Naive thymus-derived CD4-positive, alpha-beta T cell (primary cell): ENCODE measurements at regions not wholly inside any gene's neighbourhood (a gene's known extent, or its start where the extent isn't known, plus 50 kb on each side); places are given as distances from the start of the nearest gene placed in this dataset.

Experiments used
- ATAC-seq: fragments of 150-1000 bp; cut with Tn5 transposase; 2 replicates; pipeline ENCODE4 v1.10.0; 2021; ENCODE audit warnings: mild to moderate bottlenecking, moderate library complexity
- CTCF ChIA-PET: fragments of 350-600 bp; sonication (Branson Sonifier 250); formaldehyde crosslinking; loops from one replicate; lab custom pipeline; 2021; ENCODE audit warnings: antibody characterized with exemption; lab: Charles Lee
- POLR2A ChIA-PET: fragments of 350-600 bp; sonication (Branson Sonifier 250); formaldehyde crosslinking; loops from one replicate; lab custom pipeline; 2021; ENCODE audit warnings: antibody characterized with exemption, inconsistent platforms; lab: Charles Lee
- DNase-seq, 9 donors: peaks; one replicate each; pipeline versions ENCODE4 v3.0.0 to v3.0.0-alpha.2; 2020 to 2022; ENCODE audit warnings: mixed read lengths in 1 of 9
- H3K27ac ChIP-seq: one replicate; pipeline ENCODE4 v1.7.0; 2013; ENCODE audit warnings: mild to moderate bottlenecking, low read depth, low read length, moderate library complexity
- H3K27me3 ChIP-seq, 2 donors: one replicate each; pipeline ENCODE4 v1.7.0; 2013; ENCODE audit warnings: low read length in 2 of 2, mild to moderate bottlenecking in 2 of 2, moderate library complexity in 2 of 2; ENCODE audit not compliant: control insufficient read depth in 2 of 2, insufficient read depth in 2 of 2
- H3K36me3 ChIP-seq, 3 experiments: 1 replicate in 2 of 3; 2 replicates in 1 of 3; pipeline ENCODE4 v1.7.0; 2013; ENCODE audit warnings: low read length in 3 of 3, mild to moderate bottlenecking in 3 of 3, moderate library complexity in 1 of 3; ENCODE audit not compliant: insufficient read depth in 3 of 3, control insufficient read depth in 2 of 3
- H3K4me1 ChIP-seq, 2 donors: one replicate each; pipeline ENCODE4 v1.7.0; 2013; ENCODE audit warnings: low read length in 2 of 2, mild to moderate bottlenecking in 2 of 2, moderate library complexity in 1 of 2; ENCODE audit not compliant: control insufficient read depth in 2 of 2, insufficient read depth in 2 of 2
- H3K4me3 ChIP-seq: 2 replicates; pipeline ENCODE4 v1.7.0; 2013; ENCODE audit warnings: mild to moderate bottlenecking, low read length
- H3K9me3 ChIP-seq, 3 experiments: 1 replicate in 2 of 3; 2 replicates in 1 of 3; pipeline ENCODE4 v1.7.0; 2013; ENCODE audit warnings: low read length in 3 of 3; ENCODE audit not compliant: control insufficient read depth in 2 of 3
- H3K27ac Mint-ChIP-seq, 9 donors: one replicate each; pipeline ENCODE4 v1.8.0; 2020 to 2022; ENCODE audit warnings: mixed read lengths in 9 of 9, mild to moderate bottlenecking in 8 of 9, moderate library complexity in 5 of 9, inconsistent platforms in 2 of 9
- H3K27me3 Mint-ChIP-seq, 5 donors: one replicate each; pipeline ENCODE4 v1.8.0; 2021 to 2022; ENCODE audit warnings: mixed read lengths in 5 of 5, mild to moderate bottlenecking in 1 of 5
- H3K36me3 Mint-ChIP-seq, 5 donors: one replicate each; pipeline ENCODE4 v1.8.0; 2020 to 2022; ENCODE audit warnings: mixed read lengths in 5 of 5, mild to moderate bottlenecking in 3 of 5, inconsistent platforms in 1 of 5
- H3K4me1 Mint-ChIP-seq, 7 donors: one replicate each; pipeline ENCODE4 v1.8.0; 2020 to 2022; ENCODE audit warnings: mixed read lengths in 7 of 7, mild to moderate bottlenecking in 3 of 7, inconsistent platforms in 1 of 7
- H3K4me3 Mint-ChIP-seq, 10 donors: one replicate each; pipeline ENCODE4 v1.8.0; 2020 to 2022; ENCODE audit warnings: mild to moderate bottlenecking in 10 of 10, mixed read lengths in 10 of 10, moderate library complexity in 6 of 10, inconsistent platforms in 2 of 10
- H3K9me3 Mint-ChIP-seq, 11 donors: one replicate each; pipeline ENCODE4 v1.8.0; 2020 to 2022; ENCODE audit warnings: mixed read lengths in 11 of 11, mild to moderate bottlenecking in 4 of 11, inconsistent platforms in 1 of 11, moderate library complexity in 1 of 11
- intact Hi-C, 2 donors: fragments of 100-400 bp; cut with micrococcal nuclease; formaldehyde crosslinking; loops; one replicate each; pipeline ENCODE4 v1.15.1; 2023

- POLR2A ChIA-PET = no interaction called here
- Histone ChIP-seq H3K4me3 (no peak overlapping the region), H3K9me3 (no peaks in the 10 kb centered on the region), H3K27ac (no peak overlapping the region), H3K27me3 (no peaks in the 10 kb centered on the region), H3K36me3 (no peaks in the 10 kb centered on the region), H3K4me1 (no peaks in the 10 kb centered on the region)
- Mint-ChIP-seq H3K4me3 (no peak overlapping the region), H3K4me1 (no peaks in the 10 kb centered on the region), H3K27ac (no peak overlapping the region), H3K27me3 (peaks cover 0 to 5% (median 0%) of the 10 kb centered on the region in 5 donors), H3K36me3 (no peaks in the 10 kb centered on the region), H3K9me3 (peaks cover 0 to 11% (median 6%) of the 10 kb centered on the region in 11 donors)
- DNase-seq (no peak), ATAC-seq (no peak)
- CTCF ChIA-PET = no interaction called here
- intact Hi-C loops = no loop called here
These were observed 494.8 kb upstream of the MAN1A1 start for GRCh38 chr6:119844387-119844786.

- Mint-ChIP-seq H3K9me3 (peaks cover 0 to 11% (median 6%) of the 10 kb centered on the region in 11 donors), H3K4me1 (no peaks in the 10 kb centered on the region), H3K27me3 (peaks cover 0 to 5% (median 3%) of the 10 kb centered on the region in 5 donors), H3K27ac (no peak overlapping the region), H3K36me3 (no peaks in the 10 kb centered on the region), H3K4me3 (no peak overlapping the region)
- H3K4me3 ChIP-seq = no peak overlapping the region
- ChIA-PET POLR2A (no interaction called here), CTCF (no interaction called here)
- no peaks in the 10 kb centered on the region for H3K9me3 ChIP-seq
- DNase-seq (no peak), ATAC-seq (no peak)
- H3K27me3 ChIP-seq = no peaks in the 10 kb centered on the region
- intact Hi-C loops = no loop called here
- no peak overlapping the region for H3K27ac ChIP-seq
- no peaks in the 10 kb centered on the region for H3K4me1 ChIP-seq
- no peaks in the 10 kb centered on the region for H3K36me3 ChIP-seq
These were observed 492.6 kb upstream of the MAN1A1 start for GRCh38 chr6:119842191-119842590.

- Histone ChIP-seq H3K4me3 (no peak overlapping the region), H3K4me1 (no peaks in the 10 kb centered on the region), H3K27ac (no peak overlapping the region), H3K9me3 (no peaks in the 10 kb centered on the region), H3K27me3 (no peaks in the 10 kb centered on the region), H3K36me3 (no peaks in the 10 kb centered on the region)
- no peaks in the 10 kb centered on the region for H3K4me1 Mint-ChIP-seq
- H3K4me3 Mint-ChIP-seq = no peak overlapping the region
- no peak overlapping the region for H3K27ac Mint-ChIP-seq
- POLR2A ChIA-PET = no interaction called here
- no peaks in the 10 kb centered on the region for H3K36me3 Mint-ChIP-seq
- CTCF ChIA-PET = no interaction called here
- intact Hi-C loops = no loop called here
- no peak for ATAC-seq
- no peak for DNase-seq
- peaks cover 0 to 11% (median 5%) of the 10 kb centered on the region in 11 donors for H3K9me3 Mint-ChIP-seq
- peaks cover 0 to 8% (median 2%) of the 10 kb centered on the region in 5 donors for H3K27me3 Mint-ChIP-seq
These were observed 488.5 kb upstream of the MAN1A1 start for GRCh38 chr6:119838043-119838442.

GRCh38 chr6:119834418-119834817 is 484.9 kb upstream of the MAN1A1 start:
- H3K27ac Mint-ChIP-seq = no peak overlapping the region
- H3K4me1 Mint-ChIP-seq = peaks cover 0 to 2% (median 0%) of the 10 kb centered on the region in 7 donors
- Histone ChIP-seq H3K9me3 (no peaks in the 10 kb centered on the region), H3K27me3 (no peaks in the 10 kb centered on the region), H3K4me1 (no peaks in the 10 kb centered on the region), H3K36me3 (no peaks in the 10 kb centered on the region), H3K4me3 (no peak overlapping the region), H3K27ac (no peak overlapping the region)
- ChIA-PET POLR2A (no interaction called here), CTCF (no interaction called here)
- DNase-seq = no peak
- H3K36me3 Mint-ChIP-seq = no peaks in the 10 kb centered on the region
- ATAC-seq = no peak
- intact Hi-C loops = no loop called here
- peaks cover 0 to 20% (median 4%) of the 10 kb centered on the region in 5 donors for H3K27me3 Mint-ChIP-seq
- H3K4me3 Mint-ChIP-seq = no peak overlapping the region
- no peaks in the 10 kb centered on the region for H3K9me3 Mint-ChIP-seq

GRCh38 chr6:119832411-119832810 is 482.9 kb upstream of the MAN1A1 start:
- peaks cover 3 to 21% (median 9%) of the 10 kb centered on the region in 5 donors for H3K27me3 Mint-ChIP-seq
- no peaks in the 10 kb centered on the region for H3K4me1 ChIP-seq
- no peak overlapping the region for H3K27ac ChIP-seq
- no peak for DNase-seq
- H3K27me3 ChIP-seq = no peaks in the 10 kb centered on the region
- no peak overlapping the region for H3K4me3 ChIP-seq
- peaks cover 0 to 2% (median 0%) of the 10 kb centered on the region in 7 donors for H3K4me1 Mint-ChIP-seq
- CTCF ChIA-PET = no interaction called here
- intact Hi-C loops = no loop called here
- ATAC-seq = no peak
- POLR2A ChIA-PET = no interaction called here
- H3K9me3 Mint-ChIP-seq = peaks cover 0 to 6% (median 0%) of the 10 kb centered on the region in 11 donors
- H3K9me3 ChIP-seq = no peaks in the 10 kb centered on the region
- H3K4me3 Mint-ChIP-seq = no peak overlapping the region
- peaks cover 0 to 3% (median 0%) of the 10 kb centered on the region in 5 donors for H3K36me3 Mint-ChIP-seq
- no peak overlapping the region for H3K27ac Mint-ChIP-seq
- H3K36me3 ChIP-seq = no peaks in the 10 kb centered on the region

- CTCF ChIA-PET = no interaction called here
- Histone ChIP-seq H3K4me3 (no peak overlapping the region), H3K27ac (no peak overlapping the region), H3K4me1 (no peaks in the 10 kb centered on the region), H3K27me3 (no peaks in the 10 kb centered on the region), H3K36me3 (no peaks in the 10 kb centered on the region), H3K9me3 (no peaks in the 10 kb centered on the region)
- H3K27me3 Mint-ChIP-seq = peaks cover 6 to 21% (median 9%) of the 10 kb centered on the region in 5 donors
- POLR2A ChIA-PET = interaction anchor here (0.7 kb wide), 1 partner anchor 1674 kb away, joined by 3 read pairs; no protein-coding TSS in a partner anchor
- H3K4me3 Mint-ChIP-seq = no peak overlapping the region
- H3K27ac Mint-ChIP-seq = no peak overlapping the region
- peaks cover 0 to 3% (median 0%) of the 10 kb centered on the region in 5 donors for H3K36me3 Mint-ChIP-seq
- H3K4me1 Mint-ChIP-seq = peaks cover 0 to 2% (median 0%) of the 10 kb centered on the region in 7 donors
- H3K9me3 Mint-ChIP-seq = peaks cover 0 to 6% (median 0%) of the 10 kb centered on the region in 11 donors
- ATAC-seq (no peak), DNase-seq (no peak)
- intact Hi-C loops = no loop called here
These were observed 481.1 kb upstream of the MAN1A1 start for GRCh38 chr6:119830494-119831295.

- H3K27ac ChIP-seq = no peak overlapping the region
- H3K36me3 Mint-ChIP-seq = peaks cover 0 to 3% (median 0%) of the 10 kb centered on the region in 5 donors
These were observed 480.5 kb upstream of the MAN1A1 start for GRCh38 chr6:119830069-119830468.

More at GRCh38 chr6:119830069-119830468, 480.5 kb upstream of the MAN1A1 start:
- CTCF ChIA-PET = no interaction called here
- H3K27ac Mint-ChIP-seq = no peak overlapping the region
- H3K27me3 Mint-ChIP-seq = peaks cover 4 to 21% (median 10%) of the 10 kb centered on the region in 5 donors
- H3K4me1 Mint-ChIP-seq = peaks cover 0 to 2% (median 0%) of the 10 kb centered on the region in 7 donors
- H3K4me1 ChIP-seq = no peaks in the 10 kb centered on the region
- H3K9me3 ChIP-seq = no peaks in the 10 kb centered on the region
- H3K36me3 ChIP-seq = no peaks in the 10 kb centered on the region
- DNase-seq = no peak
- peaks cover 0 to 6% (median 0%) of the 10 kb centered on the region in 11 donors for H3K9me3 Mint-ChIP-seq
- H3K27me3 ChIP-seq = no peaks in the 10 kb centered on the region
- ATAC-seq = no peak
- intact Hi-C loops = no loop called here
- no peak overlapping the region for H3K4me3 Mint-ChIP-seq
- no peak overlapping the region for H3K4me3 ChIP-seq
- POLR2A ChIA-PET = interaction anchor here (0.7 kb wide), 1 partner anchor 1675 kb away, joined by 3 read pairs; no protein-coding TSS in a partner anchor
